ENCODE measurements at regions not wholly inside any gene's neighbourhood (a gene's known extent, or its start where the extent isn't known, plus 50 kb on each side); places are given as distances from the start of the nearest gene placed in this dataset.
A peak's percentile ranks its signal among the peaks of the same experiment; 100 is the strongest.

GRCh38 chr2:59910166-59910565 lies 643.3 kb downstream of the BCL11A start:
- no peak overlapping the region for H3K27ac Mint-ChIP-seq
- DNase-seq = no peak
- ATAC-seq (replicated peaks) = no peak
- no peak overlapping the region for H3K4me3 Mint-ChIP-seq
- no peaks in the 10 kb centered on the region for H3K27me3 Mint-ChIP-seq
- no peaks in the 10 kb centered on the region for H3K4me1 Mint-ChIP-seq (ENCODE audit: low read depth in 2 of 2)
- H3K9me3 Mint-ChIP-seq = peaks cover 0 to 5% of the 10 kb centered on the region in 2 donors
- H3K36me3 Mint-ChIP-seq (ENCODE audit: insufficient read depth) = peaks cover 3% of the 10 kb centered on the region

- no peak overlapping the region for H3K27ac Mint-ChIP-seq
- ATAC-seq (replicated peaks) = no peak
- H3K27me3 Mint-ChIP-seq = no peaks in the 10 kb centered on the region
- H3K9me3 Mint-ChIP-seq = peaks cover 0 to 5% of the 10 kb centered on the region in 2 donors
- DNase-seq = no peak
- no peak overlapping the region for H3K4me3 Mint-ChIP-seq
- no peaks in the 10 kb centered on the region for H3K4me1 Mint-ChIP-seq (ENCODE audit: low read depth in 2 of 2)
- peaks cover 3% of the 10 kb centered on the region for H3K36me3 Mint-ChIP-seq (ENCODE audit: insufficient read depth)
These were observed 644.3 kb downstream of the BCL11A start for GRCh38 chr2:59909147-59909546.

GRCh38 chr2:59905731-59906130 lies 647.7 kb downstream of the BCL11A start:
- Mint-ChIP-seq H3K4me1 (ENCODE audit: low read depth in 2 of 2) (no peaks in the 10 kb centered on the region), H3K27ac (no peak overlapping the region)

GRCh38 chr2:59903994-59904544 lies 649.4 kb downstream of the BCL11A start:
- DNase-seq (no peak), ATAC-seq (replicated peaks) (no peak)
- Mint-ChIP-seq H3K4me1 (ENCODE audit: low read depth in 2 of 2) (no peaks in the 10 kb centered on the region), H3K36me3 (ENCODE audit: insufficient read depth) (peaks cover 3% of the 10 kb centered on the region), H3K27me3 (no peaks in the 10 kb centered on the region), H3K4me3 (no peak overlapping the region), H3K27ac (no peak overlapping the region), H3K9me3 (peaks cover 0 to 2% of the 10 kb centered on the region in 2 donors)

More at GRCh38 chr2:59905731-59906130, 647.7 kb downstream of the BCL11A start:
- peaks cover 0 to 5% of the 10 kb centered on the region in 2 donors for H3K9me3 Mint-ChIP-seq
- DNase-seq (no peak), ATAC-seq (replicated peaks) (no peak)
- no peak overlapping the region for H3K4me3 Mint-ChIP-seq
- H3K36me3 Mint-ChIP-seq (ENCODE audit: insufficient read depth) = peaks cover 3% of the 10 kb centered on the region
- H3K27me3 Mint-ChIP-seq = no peaks in the 10 kb centered on the region

GRCh38 chr2:59900728-59901452 lies 652.6 kb downstream of the BCL11A start:
- Mint-ChIP-seq H3K4me1 (ENCODE audit: low read depth in 2 of 2) (no peaks in the 10 kb centered on the region), H3K36me3 (ENCODE audit: insufficient read depth) (no peaks in the 10 kb centered on the region), H3K9me3 (peaks cover 0 to 2% of the 10 kb centered on the region in 2 donors), H3K27ac (no peak overlapping the region), H3K27me3 (no peaks in the 10 kb centered on the region), H3K4me3 (no peak overlapping the region)
- DNase-seq = no peak
- no peak for ATAC-seq (replicated peaks)

- Mint-ChIP-seq H3K9me3 (peaks cover 0 to 5% of the 10 kb centered on the region in 2 donors), H3K27me3 (no peaks in the 10 kb centered on the region), H3K4me1 (ENCODE audit: low read depth in 2 of 2) (no peaks in the 10 kb centered on the region), H3K36me3 (ENCODE audit: insufficient read depth) (no peaks in the 10 kb centered on the region), H3K27ac (no peak overlapping the region), H3K4me3 (no peak overlapping the region)
- no peak for ATAC-seq (replicated peaks)
- no peak for DNase-seq
These were observed 653.8 kb downstream of the BCL11A start for GRCh38 chr2:59899692-59900091.

GRCh38 chr2:59896499-59897245 lies 656.8 kb downstream of the BCL11A start:
- Mint-ChIP-seq H3K4me3 (no peak overlapping the region), H3K4me1 (ENCODE audit: low read depth in 2 of 2) (no peaks in the 10 kb centered on the region), H3K27me3 (no peaks in the 10 kb centered on the region), H3K27ac (no peak overlapping the region), H3K9me3 (peaks cover 0 to 5% of the 10 kb centered on the region in 2 donors), H3K36me3 (ENCODE audit: insufficient read depth) (no peaks in the 10 kb centered on the region)
- no peak for ATAC-seq (replicated peaks)
- DNase-seq = no peak

GRCh38 chr2:59893612-59894011 lies 659.8 kb downstream of the BCL11A start:
- ATAC-seq (replicated peaks) (no peak), DNase-seq (no peak)
- H3K27ac Mint-ChIP-seq = no peak overlapping the region
- H3K4me1 Mint-ChIP-seq (ENCODE audit: low read depth in 2 of 2) = no peaks in the 10 kb centered on the region
- H3K9me3 Mint-ChIP-seq = peaks cover 0 to 3% of the 10 kb centered on the region in 2 donors
- no peaks in the 10 kb centered on the region for H3K36me3 Mint-ChIP-seq (ENCODE audit: insufficient read depth)
- no peaks in the 10 kb centered on the region for H3K27me3 Mint-ChIP-seq
- no peak overlapping the region for H3K4me3 Mint-ChIP-seq

- no peak for DNase-seq
- H3K4me1 Mint-ChIP-seq (ENCODE audit: low read depth in 2 of 2) = no peaks in the 10 kb centered on the region
- H3K27me3 Mint-ChIP-seq = no peaks in the 10 kb centered on the region
- H3K9me3 Mint-ChIP-seq = peaks cover 0 to 3% of the 10 kb centered on the region in 2 donors
- no peak overlapping the region for H3K27ac Mint-ChIP-seq
- H3K4me3 Mint-ChIP-seq = no peak overlapping the region
- H3K36me3 Mint-ChIP-seq (ENCODE audit: insufficient read depth) = no peaks in the 10 kb centered on the region
- no peak for ATAC-seq (replicated peaks)
These were observed 661.1 kb downstream of the BCL11A start for GRCh38 chr2:59892398-59892797.

- no peak for ATAC-seq (replicated peaks)
- H3K4me3 Mint-ChIP-seq = no peak overlapping the region
- no peaks in the 10 kb centered on the region for H3K27me3 Mint-ChIP-seq
- no peaks in the 10 kb centered on the region for H3K4me1 Mint-ChIP-seq (ENCODE audit: low read depth in 2 of 2)
- no peaks in the 10 kb centered on the region for H3K9me3 Mint-ChIP-seq
- no peaks in the 10 kb centered on the region for H3K36me3 Mint-ChIP-seq (ENCODE audit: insufficient read depth)
- no peak overlapping the region for H3K27ac Mint-ChIP-seq
- no peak for DNase-seq
These were observed 664.1 kb downstream of the BCL11A start for GRCh38 chr2:59889305-59889704.

- Mint-ChIP-seq H3K9me3 (peaks cover 0 to 3% of the 10 kb centered on the region in 2 donors), H3K27ac (no peak overlapping the region), H3K27me3 (no peaks in the 10 kb centered on the region), H3K4me3 (no peak overlapping the region), H3K4me1 (ENCODE audit: low read depth in 2 of 2) (no peaks in the 10 kb centered on the region), H3K36me3 (ENCODE audit: insufficient read depth) (no peaks in the 10 kb centered on the region)
- ATAC-seq (replicated peaks) = no peak
- DNase-seq = no peak
These were observed 664.7 kb downstream of the BCL11A start for GRCh38 chr2:59888706-59889105.

- peaks cover 0 to 4% of the 10 kb centered on the region in 2 donors for H3K9me3 Mint-ChIP-seq
- H3K36me3 Mint-ChIP-seq (ENCODE audit: insufficient read depth) = no peaks in the 10 kb centered on the region
- H3K27ac Mint-ChIP-seq = no peak overlapping the region
- ATAC-seq (replicated peaks) = peak; percentile 32
- H3K4me3 Mint-ChIP-seq = no peak overlapping the region
- H3K4me1 Mint-ChIP-seq (ENCODE audit: low read depth in 2 of 2) = no peaks in the 10 kb centered on the region
- H3K27me3 Mint-ChIP-seq = no peaks in the 10 kb centered on the region
- DNase-seq = no peak
These were observed 665.4 kb downstream of the BCL11A start for GRCh38 chr2:59888015-59888414.

- Mint-ChIP-seq H3K4me3 (no peak overlapping the region), H3K9me3 (peaks cover 0 to 4% of the 10 kb centered on the region in 2 donors), H3K27ac (no peak overlapping the region), H3K4me1 (ENCODE audit: low read depth in 2 of 2) (no peaks in the 10 kb centered on the region), H3K27me3 (no peaks in the 10 kb centered on the region), H3K36me3 (ENCODE audit: insufficient read depth) (no peaks in the 10 kb centered on the region)
- ATAC-seq (replicated peaks) (no peak), DNase-seq (no peak)
These were observed 666.1 kb downstream of the BCL11A start for GRCh38 chr2:59887366-59887765.

GRCh38 chr2:59886759-59887158 lies 666.7 kb downstream of the BCL11A start:
- Mint-ChIP-seq H3K4me3 (no peak overlapping the region), H3K4me1 (ENCODE audit: low read depth in 2 of 2) (no peaks in the 10 kb centered on the region), H3K27ac (no peak overlapping the region), H3K9me3 (peaks cover 0 to 4% of the 10 kb centered on the region in 2 donors), H3K36me3 (ENCODE audit: insufficient read depth) (no peaks in the 10 kb centered on the region), H3K27me3 (no peaks in the 10 kb centered on the region)
- ATAC-seq (replicated peaks) (no peak), DNase-seq (no peak)
